NOMO-1 (cell line): ENCODE measurements at regions not wholly inside any gene's neighbourhood (a gene's known extent, or its start where the extent isn't known, plus 50 kb on each side); places are given as distances from the start of the nearest gene placed in this dataset.

ENCODE experiments used
- DNase-seq, 2 experiments: peaks; one replicate each; lab custom pipeline; 2025; ENCODE audit not compliant: unreplicated experiment in 2 of 2; lab: John Stamatoyannopoulos, UW

DNA sequence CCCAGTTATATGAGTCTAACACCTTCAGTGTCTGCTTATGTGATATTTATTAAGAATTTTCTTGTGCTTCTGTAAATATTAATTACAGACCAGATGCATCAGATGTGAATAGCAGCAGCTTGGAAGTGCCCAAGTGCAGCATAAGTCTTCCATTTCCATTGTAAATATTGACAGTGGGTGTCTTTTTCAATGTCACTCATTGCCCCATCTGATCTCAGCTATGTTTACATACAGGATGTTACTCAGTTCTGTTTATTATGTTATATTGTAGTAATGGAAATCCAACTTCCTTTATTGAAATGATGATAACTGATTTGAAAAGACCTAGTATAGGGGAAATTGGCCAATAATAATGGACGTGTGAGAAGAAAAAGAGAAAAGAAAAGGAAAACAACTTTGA, 296.7 kb downstream of the SAMD5 start:
- DNase-seq: no peak

DNA sequence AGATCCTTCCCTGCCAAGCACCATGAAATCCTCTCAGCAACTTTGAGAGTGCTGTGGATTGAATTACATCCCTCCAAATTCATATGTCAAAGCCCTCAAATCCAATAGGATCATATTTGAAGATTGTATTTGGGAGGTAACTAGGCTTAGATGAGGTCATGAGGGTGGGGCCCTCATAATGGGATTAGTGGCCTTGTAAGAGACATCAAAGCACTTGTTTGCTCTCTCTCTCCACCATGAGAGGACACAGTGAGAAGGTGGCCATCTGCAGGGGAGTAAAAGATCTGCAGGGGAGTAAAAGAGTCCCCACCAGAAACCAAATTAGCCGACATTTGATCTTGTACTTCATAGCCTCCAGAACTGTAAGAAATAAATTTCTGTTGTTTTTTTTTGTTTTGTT, 298.2 kb downstream of the SAMD5 start:
- DNase-seq: no peak

DNA sequence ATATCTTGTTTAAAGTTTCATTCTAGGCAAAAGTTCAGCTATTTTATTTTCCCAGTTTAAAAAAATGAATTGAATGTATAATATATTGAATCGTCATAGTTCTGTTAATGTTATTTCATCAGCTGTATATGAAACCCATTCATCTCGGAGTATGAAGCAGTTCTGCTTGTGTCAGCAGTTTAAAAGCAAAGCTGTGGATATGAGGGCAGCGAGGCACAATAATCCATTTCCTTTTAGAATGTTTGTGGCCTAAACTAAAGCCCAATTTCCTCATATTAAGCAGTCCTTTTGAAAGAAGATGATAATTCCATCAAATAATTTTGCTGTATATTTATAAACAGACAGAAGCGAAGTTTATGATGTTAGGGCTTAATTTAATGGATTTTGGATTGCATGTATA, 300.1 kb downstream of the SAMD5 start:
- no peak for DNase-seq

DNA sequence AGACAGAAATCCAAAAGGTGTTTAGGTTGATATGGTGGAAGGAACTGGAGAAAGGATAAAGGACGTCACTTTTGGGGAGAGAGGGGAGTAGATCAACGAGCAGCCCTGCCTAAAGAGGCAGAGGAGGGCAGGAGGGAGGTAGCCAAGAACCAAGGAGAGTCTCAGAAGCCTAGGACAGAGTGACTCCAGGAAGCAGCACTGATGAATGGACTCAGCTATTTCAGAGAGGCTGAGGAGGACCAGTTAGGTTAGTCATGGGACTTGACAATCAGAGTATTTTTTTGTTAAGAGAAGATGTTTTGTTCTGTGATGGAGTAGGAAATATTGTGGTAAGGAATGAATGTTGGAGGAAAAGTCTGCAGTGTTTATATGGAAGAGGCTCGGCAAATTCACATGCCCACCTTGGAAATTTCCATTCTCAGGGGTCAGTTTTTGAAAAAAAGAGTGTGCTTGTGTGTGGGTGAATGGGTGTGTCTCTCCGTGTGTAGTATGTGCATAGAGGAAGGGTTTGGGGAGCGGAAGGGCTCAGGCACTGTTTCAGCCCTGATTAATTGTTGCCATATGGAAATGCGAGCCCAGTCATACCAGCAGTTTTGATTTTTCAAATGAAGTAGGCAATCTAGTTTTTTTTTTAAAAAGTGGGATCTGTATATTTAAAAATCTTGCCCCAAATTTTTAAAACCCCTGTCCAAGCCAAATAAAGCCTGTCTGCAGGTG, 303.6 kb downstream of the SAMD5 start:
- no peak for DNase-seq

DNA sequence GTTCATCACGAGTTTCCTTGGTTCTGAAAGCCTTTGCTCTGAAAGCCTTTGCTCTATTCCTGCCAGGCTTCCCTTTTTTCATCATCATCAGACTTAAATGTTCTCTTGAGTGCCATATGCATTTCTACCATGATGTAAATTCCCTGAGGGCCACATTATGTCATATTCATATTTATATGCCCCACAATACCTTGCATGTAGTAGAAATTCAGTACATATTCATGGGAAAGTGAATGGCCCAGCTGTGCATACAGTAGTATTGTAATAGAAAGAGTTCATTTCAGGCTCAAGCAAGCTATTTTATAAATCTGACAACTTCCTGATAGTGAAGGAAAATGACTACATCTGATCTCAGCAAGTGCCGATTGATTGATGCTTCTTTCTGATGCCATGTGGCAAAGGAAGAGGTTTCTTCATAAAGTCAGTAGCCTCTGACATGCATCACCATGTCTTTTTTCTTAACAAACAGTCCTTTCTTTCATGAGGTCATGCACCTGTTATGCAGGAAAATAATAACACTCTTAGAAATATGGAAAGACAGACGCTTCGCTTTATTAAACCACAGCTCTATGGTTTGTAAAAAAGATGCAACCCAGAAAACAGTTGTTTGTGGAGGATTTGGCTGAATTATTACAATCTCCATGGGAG, 308.7 kb downstream of the SAMD5 start:
- DNase-seq: no peak

DNA sequence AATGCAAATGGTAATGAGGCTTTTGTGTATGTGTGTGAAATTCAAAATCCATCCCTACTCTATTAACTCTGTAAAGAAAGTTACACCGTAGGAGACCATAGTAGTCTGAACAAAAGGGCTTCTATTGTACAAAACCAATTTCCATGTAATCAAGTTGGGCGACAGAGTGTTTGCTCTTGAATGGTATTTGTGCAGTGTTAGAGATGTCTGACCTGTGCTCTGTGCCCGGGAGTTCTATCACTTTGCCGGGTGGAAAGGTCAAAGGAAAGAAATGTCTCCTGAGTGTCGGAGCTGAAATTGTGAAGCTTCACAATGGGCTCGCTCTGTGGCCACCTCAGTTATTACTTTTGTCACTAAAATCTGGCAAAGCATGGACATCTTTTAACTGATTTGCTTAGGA, 312.0 kb downstream of the SAMD5 start:
- no peak for DNase-seq

DNA sequence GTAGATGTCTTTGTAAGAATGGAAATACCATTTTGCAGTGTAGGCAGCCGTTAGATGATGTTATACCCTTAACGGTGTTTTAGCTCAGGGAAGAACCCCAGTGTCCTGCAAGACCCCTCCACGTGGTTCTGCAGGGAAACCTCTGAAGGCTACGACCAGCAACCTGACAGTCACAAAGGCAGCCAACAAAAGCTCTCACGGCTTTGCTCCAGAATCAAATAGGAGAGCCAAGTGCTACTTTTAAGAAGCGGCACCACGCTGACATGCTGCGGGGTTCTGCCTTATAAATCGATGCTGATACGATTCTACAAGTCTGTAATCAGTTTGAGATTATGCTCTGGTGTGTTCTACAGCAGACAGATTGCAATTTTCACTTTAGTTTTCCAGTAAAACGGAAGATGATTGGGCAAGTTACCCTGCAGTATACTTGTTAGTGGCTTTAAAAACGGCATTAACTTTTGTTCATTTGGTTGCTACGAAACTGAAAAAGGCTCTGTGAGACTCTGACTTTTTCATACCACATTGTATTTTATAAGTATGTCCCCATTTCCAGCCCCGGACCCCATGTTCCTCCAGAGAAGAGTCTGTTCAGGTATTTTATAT, 312.9 kb downstream of the SAMD5 start:
- DNase-seq: no peak

DNA sequence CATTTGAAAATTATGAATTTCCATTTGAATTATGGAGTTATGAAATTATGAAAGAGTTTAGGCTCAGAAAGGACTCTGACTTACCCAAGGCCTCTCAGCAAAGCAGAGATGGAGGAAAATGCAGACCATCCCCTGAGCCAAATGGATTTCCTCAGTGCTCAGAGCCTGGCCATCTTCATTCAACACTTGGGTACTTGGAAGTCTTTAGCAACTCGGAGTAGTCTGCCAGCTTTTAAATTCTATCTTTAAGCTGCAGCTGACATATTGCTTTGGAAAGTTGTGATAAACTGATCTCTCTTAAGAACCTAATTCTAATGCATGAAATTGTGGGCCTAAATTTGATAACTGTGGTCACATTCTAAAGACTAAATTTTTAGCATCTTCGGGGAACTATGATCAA, 315.4 kb downstream of the SAMD5 start:
- no peak for DNase-seq

DNA sequence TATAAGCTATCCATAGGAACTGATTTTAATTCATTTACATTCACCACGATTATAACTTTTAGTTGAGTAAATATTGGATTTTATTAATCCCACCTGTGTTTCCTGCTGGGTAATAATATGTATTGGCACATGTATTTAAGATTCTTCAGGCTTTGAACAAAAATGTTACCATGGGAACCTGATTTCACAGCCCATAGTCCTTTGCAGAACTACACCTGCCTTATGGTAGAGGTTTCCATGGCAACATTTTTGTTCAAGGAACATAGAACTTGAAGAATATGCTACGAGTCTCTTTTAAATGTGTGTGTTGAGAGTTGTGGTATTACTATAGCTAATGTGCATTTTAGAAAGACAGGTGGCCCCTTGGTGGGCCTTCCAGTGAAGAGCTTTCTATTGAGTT, 317.4 kb downstream of the SAMD5 start:
- DNase-seq: no peak

DNA sequence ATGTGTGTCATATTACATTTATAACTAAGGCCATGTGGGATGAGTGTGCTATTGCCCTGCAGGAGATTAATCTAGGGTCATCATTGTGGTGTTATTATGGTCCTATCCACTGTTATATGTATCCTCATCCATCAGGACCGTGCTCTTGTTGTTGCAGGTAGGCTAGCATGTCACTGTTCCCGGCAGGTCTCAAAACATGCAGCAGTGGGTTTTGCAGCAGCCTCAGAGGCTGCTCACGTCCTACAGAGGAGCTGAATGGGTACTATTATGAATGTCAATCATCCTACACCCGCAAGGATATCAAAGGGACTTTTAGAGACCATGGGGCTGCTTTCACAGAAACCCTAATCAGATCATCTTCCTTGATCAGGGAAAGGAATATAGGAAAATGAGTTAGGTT, 318.2 kb downstream of the SAMD5 start:
- DNase-seq: no peak

DNA sequence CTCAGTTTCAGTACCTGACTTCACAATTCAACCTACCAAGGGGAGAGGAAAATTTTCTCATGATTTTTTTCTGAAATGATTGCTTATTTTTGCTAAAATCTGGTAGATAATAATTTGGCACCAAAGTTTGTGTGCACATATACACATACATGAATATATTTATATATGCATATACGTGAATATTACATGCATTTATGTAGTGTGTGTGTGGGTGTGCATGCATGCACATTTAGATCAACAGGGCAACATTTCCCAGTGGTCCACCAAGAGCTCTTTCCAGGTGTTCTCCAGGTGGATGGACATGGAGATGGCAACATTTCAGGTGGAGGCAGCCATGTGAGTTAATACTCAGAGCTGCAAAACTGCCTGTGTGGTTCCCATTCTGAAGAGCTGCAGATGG, 320.9 kb downstream of the SAMD5 start:
- DNase-seq: no peak

DNA sequence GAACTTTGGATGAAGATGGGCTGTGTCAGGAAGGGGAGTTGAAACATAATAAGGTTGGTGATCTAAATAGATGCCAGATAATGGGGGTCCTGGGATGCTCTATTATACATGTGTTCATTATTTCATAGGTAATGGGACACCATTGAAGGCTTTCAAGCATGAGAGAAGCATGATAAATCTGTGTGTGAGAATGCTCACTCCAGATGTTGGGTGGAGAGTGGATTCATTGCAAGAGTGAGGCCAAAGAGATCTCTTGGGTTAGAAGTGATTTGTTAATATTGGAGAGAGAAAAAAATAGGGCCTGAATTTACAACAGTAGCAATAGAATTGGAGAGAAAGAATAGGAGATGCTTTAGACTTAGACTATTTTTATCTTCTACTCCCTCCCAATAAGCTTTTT, 321.3 kb downstream of the SAMD5 start:
- no peak for DNase-seq

DNA sequence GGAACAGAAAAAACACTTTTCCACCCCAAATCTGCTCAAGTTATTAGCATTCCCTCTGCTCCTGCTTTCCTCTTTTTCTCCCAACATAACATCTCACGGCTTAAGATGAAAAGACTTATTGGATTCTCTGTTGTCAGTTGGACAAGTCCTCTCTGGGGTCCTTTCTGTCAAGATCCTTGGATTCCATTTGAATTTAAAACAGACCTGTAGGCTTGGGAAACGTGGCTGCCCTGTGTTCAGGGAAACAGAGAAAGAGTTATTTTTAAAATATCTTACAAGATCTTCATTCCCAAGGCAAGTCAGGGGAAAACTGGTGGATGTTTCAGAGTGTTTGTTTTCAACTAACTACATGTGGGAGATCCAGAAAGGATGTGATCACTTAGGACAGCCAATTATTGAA, 322.9 kb downstream of the SAMD5 start:
- DNase-seq: no peak

DNA sequence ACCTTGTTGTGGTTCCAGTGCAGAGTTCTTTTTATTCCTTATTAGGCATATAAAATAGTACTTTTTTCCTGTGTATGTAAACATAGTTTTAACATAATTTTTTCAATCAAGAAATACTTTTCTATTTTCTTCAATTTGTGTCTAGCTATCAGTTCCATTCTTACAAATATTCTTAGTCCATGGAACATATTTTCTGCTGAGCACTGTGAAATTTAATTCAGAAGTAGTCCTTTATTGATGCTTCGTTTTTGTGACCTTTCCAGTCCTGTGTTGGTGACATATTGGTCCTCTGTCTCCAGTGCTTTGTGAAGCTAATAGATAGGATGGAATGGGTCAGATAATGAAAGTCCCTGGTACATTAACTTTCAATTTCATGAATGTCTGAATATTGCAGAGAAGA, 325.1 kb downstream of the SAMD5 start:
- no peak for DNase-seq

DNA sequence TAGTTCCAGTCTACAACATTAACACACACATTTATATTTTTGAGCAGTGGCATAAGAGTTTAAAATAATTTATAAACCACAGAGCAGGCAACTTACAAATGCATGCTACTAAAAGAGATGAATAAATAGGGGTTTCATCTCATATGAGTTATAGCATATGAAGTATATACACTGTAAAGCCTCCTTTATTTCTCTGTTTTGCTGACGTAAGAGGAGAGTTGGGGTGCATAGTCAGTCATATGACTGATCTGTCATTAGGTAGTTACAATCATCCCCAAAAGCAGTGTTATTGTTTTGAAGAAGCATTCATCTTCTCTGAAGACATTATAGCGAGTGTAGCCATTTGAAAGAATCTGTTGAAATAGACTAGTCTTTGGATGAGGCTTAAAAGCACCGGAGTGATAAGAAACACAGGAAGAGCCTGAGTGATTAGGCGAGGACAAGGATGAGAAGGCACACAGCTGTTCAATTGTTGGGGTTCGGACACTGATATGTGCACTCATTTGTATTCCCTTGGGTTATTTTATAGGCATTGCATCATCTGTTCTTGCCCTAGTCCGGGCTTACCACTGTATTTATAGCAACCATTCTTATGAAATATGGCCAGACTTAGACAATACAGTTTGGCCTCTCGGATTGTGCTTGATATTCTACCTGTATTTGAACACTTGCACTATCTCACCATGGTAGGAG, 325.7 kb downstream of the SAMD5 start:
- no peak for DNase-seq

DNA sequence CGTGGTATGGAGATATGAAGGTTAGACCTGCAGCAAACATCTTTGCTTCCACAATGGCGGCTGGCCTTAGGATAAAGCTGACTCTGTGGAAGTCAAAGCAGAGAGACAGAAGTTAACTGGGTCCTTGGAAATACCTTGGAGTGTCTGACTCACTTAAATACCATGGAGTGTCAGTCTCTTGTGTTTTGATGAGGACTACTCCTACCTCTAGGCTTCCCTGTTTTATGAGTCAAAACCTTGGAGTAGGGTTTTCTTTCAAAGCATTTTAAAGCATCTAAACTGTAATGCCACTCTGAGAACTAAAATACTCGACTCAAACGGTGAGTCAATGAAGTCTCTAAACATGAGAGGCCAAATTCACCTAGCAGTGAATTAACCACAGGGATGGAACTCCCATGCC, 329.1 kb downstream of the SAMD5 start:
- no peak for DNase-seq

DNA sequence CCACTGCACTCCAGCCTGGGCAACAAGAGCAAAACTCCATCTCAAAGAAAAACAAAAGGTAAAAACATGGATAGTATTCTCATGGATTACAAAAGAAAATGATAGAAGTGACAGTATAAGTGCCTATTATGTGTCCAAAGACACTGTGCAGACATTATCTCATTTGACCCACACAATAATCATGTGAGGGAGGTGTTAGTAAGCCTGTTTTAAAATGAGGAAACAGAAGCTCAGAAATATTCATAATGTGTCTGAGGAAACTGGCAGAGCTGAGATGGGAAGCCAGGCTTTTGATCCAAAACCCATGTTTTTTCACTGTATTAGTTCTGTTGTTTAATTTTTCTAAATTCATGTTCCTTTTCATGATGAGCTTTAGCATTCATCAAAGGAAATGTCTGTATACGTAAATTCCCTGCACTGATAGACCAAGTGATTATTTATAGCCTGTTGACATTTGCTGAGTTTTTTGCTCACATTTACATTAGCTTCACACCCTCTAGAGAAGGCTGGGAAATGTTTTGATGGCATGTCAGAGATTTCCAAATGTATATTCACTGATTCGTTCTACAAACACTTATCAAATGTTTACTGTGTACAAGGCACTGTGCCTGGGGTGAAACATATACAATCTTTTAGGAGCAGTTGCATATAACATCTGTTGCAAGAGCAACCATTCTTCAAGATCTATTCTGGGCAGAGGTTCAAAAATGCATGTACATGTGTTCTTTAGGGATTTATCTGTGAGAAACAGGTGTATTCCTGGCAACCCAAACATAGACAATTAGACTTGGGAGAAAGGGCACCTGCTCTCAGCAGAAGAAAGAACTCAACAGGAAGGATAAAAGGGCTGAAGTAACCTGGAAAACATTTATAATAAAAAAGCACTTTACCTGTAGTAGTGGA, 331.5 kb downstream of the SAMD5 start:
- DNase-seq: no peak

DNA sequence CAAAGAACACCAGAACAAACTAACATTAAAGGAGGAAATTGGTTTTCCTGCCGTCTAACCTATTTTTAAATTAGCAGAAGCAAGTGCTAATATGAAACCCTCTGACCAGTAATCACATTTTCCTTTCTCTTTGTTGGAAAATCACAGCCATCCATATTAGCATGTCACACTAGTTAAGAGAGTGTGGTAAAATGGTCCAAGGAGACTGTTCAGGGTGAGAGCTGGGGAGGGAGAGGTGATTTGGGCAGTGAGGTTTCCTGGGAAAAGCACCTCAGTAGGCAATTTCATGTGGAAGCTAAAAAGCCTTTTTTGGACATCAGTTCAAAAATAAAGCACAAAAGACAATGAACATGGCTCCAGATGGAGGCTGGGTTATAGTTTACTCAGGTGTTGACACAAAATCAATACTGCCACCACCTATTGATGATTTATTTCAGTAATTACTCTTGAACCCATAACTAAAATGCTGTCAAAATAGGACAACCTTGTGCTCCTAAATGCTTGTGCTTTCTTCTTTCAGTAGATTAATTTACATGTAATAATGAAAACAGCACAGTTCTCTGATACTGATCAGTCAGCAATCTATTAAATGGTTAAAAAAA, 333.2 kb downstream of the SAMD5 start:
- no peak for DNase-seq

DNA sequence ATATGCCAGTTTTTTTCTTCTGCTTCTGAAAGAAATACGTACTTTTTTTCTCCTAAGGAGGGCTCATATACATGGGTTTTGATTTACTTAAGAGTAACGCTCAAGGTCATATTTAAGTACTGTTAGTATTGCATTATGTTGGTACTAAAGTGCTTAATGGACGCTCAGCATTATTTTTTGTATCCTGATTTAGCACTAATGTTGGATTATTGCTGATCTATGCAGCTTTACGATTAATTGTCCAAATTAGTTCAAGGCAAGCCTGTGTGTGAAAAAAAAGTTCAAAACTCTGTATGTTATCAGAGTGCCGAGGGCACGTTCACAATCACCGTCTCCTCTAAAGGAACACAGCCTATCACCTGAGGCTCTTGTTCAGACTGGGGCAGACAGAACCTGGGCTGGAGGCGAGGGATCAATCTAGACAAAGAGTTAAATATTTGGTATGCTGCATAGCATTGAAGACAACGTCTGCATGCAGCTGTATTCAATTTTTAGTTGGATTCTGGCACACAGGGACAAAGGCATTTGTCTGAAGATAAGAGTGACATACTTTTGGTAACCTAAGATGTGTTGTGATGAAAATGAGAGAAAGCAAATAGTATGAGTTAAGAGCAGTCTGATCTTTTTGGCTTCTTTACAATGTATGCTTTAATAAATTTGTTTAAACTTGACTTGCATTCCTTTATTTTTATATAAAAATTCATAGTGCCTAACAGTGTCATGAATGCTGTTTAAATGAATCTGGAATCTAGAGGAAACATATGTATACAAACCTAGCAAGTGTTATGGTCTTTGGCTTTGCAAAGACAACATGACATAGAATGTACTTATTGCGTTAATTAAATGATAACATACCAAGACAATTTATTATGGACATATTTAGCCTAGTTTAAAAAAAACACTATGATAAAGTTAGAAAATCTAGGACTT, 341.2 kb downstream of the SAMD5 start:
- no peak for DNase-seq
